ENCODE measurements at regions not wholly inside any gene's neighbourhood (a gene's known extent, or its start where the extent isn't known, plus 50 kb on each side); places are given as distances from the start of the nearest gene placed in this dataset.

DNA sequence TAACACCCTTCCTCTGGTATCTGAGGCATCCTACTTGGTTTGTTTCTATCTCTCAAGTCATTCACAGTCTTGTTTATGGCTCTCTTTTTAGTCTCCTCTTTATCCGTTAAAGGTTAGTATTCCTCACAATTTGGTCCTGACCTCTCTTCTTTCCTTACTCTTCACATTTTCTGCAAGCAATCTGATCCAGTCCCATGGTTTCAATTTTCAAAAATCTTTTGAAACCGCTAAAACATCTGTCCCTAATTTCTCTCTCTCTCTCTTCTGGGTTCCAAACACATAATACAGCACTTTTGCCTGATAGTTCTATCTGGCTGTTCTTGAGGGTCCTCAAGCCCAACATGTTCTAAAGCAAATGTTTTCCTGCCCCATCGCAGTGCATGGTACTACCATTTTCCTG lies 149.0 kb downstream of the SERPINI1 start:
- no peak for DNase-seq (ENCODE audit: low read depth)
- TF ChIP-seq, protein P1, sequence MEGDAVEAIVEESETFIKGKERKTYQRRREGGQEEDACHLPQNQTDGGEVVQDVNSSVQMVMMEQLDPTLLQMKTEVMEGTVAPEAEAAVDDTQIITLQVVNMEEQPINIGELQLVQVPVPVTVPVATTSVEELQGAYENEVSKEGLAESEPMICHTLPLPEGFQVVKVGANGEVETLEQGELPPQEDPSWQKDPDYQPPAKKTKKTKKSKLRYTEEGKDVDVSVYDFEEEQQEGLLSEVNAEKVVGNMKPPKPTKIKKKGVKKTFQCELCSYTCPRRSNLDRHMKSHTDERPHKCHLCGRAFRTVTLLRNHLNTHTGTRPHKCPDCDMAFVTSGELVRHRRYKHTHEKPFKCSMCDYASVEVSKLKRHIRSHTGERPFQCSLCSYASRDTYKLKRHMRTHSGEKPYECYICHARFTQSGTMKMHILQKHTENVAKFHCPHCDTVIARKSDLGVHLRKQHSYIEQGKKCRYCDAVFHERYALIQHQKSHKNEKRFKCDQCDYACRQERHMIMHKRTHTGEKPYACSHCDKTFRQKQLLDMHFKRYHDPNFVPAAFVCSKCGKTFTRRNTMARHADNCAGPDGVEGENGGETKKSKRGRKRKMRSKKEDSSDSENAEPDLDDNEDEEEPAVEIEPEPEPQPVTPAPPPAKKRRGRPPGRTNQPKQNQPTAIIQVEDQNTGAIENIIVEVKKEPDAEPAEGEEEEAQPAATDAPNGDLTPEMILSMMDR (conservative IDR thresholded peaks at IDR 0.05; ENCODE audit: low read length) = no peak
- no peak overlapping the region for H3K4me3 ChIP-seq (ENCODE audit: low read length)

DNA sequence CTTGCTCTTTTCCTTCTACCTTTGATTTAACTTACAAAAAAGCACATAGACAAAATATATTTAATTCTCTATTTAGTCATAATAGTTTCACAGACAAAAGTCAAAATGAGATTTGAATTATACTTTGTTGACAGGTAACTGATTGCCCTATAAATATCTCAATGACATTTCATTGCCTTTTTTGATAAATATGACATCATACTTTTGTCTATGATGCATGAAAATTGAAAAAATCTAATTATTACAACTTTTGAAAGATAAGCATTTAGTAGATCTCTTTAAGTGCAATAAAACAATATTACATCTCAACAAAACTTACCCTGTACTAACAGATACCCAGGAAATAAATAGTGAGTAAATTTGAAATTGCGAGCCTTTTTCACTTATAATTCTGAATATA lies 147.9 kb downstream of the SERPINI1 start:
- no peak overlapping the region for H3K4me3 ChIP-seq (ENCODE audit: low read length)
- TF ChIP-seq, protein P1 (conservative IDR thresholded peaks at IDR 0.05; ENCODE audit: low read length) = no peak
- DNase-seq (ENCODE audit: low read depth) = no peak

DNA sequence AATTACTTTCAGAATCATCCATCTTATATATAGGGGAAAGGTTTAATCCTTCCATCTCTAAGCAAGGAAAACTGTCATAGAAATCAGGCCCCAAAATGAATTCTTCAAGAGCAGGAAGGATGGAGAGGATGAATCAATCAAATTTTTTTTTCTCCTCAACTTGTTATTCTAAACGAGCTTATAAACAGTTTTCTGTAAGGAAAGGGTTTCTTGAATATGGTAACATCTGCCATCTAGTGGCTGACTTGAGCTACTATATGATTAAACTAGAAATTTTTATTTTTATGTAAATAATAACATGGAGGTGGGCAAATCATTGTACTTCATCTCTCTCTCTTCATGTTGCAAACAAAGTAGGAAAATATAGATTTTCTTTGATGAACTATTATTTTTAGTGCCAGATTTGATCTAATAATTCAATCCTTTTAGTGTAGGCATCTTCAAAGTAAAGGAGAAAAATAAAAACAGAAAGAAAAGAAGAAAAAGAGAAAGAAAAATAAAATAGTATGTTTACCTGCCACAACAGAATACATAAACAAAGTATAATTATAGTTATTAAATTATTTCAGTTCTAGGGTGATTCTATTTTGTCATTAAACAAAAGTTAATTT lies 146.6 kb downstream of the SERPINI1 start:
- peak; percentile 66 for DNase-seq (ENCODE audit: low read depth)
- TF ChIP-seq, protein P1 (conservative IDR thresholded peaks at IDR 0.05; ENCODE audit: low read length) = peak; percentile 65
- H3K4me3 ChIP-seq (ENCODE audit: low read length) = no peak overlapping the region

DNA sequence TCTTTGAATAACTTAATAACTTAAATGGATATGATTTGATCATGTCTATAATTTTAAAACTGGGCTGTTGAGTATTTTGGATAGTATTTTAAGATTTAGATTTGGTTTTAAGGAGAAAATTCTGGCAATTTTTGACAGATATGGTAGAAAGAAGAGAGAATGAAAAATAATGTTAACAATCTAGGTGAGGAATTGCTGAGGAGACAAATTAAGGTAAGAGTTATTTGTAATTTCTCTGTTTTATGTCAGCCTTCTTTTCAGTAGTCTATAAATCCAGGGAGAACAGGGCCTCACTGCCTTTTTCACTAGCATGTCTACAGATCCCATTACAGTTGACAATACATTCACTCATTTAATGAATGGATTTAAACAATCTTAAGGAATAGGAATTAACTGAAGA lies 144.7 kb downstream of the SERPINI1 start:
- H3K4me3 ChIP-seq (ENCODE audit: low read length) = no peak overlapping the region
- TF ChIP-seq, protein P1 (conservative IDR thresholded peaks at IDR 0.05; ENCODE audit: low read length) = no peak
- DNase-seq (ENCODE audit: low read depth) = no peak

DNA sequence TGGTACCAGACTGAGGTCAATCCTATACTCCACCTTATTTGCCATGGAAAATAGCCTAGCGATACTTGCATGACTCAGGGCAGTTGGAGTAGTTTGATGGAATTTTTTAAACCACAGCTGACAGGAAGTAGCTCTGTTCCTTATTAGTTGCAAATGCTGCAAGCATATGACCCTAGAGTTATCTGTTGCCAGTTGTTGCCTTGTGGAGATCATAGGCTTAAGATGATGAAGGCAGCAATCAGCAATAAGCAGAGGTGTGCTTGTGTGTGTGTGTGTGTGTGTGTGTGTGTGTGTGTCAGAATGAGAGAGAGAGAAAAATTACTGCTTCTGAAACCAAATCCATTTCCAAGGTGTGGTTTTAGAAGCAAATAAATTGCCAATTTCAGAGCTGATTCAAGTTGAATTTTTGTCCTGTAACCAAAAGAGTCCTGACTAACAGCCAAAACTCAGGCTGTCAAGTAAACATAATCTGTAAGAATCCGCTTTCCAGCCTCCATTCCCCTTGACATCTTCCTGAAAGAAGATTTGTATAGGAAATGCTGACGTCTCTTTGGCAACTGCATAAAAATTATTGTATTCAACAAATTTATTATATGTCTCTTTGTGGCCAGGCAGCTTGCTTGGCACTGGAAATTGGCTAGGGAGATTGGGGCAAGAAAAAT lies 141.2 kb downstream of the SERPINI1 start:
- TF ChIP-seq, protein P1 (conservative IDR thresholded peaks at IDR 0.05; ENCODE audit: low read length) = no peak
- peak; percentile 85 for DNase-seq (ENCODE audit: low read depth)
- H3K4me3 ChIP-seq (ENCODE audit: low read length) = no peak overlapping the region
